HEK293T (cell line): ENCODE measurements at regions not wholly inside any gene's neighbourhood (a gene's known extent, or its start where the extent isn't known, plus 50 kb on each side); places are given as distances from the start of the nearest gene placed in this dataset.

ENCODE experiments used
- BHLHE40 ChIP-seq: fragments of 450-650 bp; IDR thresholded peaks from 2 replicates; pipeline ENCODE4 v1.6.1; 2016; ENCODE audit warnings: mild to moderate bottlenecking, moderate library complexity, borderline replicate concordance
- FOXA1 ChIP-seq: fragments of 450-650 bp; IDR thresholded peaks from 2 replicates; pipeline ENCODE4 v1.6.1; 2016; ENCODE audit warnings: mild to moderate bottlenecking
- FOXM1 ChIP-seq: fragments of 450-650 bp; IDR thresholded peaks from 2 replicates; pipeline ENCODE4 v1.6.1; 2017; ENCODE audit warnings: mild to moderate bottlenecking, borderline replicate concordance
- HDGF ChIP-seq: fragments of 450-650 bp; IDR thresholded peaks from 2 replicates; pipeline ENCODE4 v1.6.1; 2017; ENCODE audit warnings: antibody characterized with exemption, borderline replicate concordance
- SP1 ChIP-seq: fragments of 450-650 bp; IDR thresholded peaks from 2 replicates; pipeline ENCODE4 v1.6.1; 2017
- ZNF384 ChIP-seq: fragments of 450-650 bp; IDR thresholded peaks from 2 replicates; pipeline ENCODE4 v1.6.1; 2016

GRCh38 chr11:115926601-115927000, 422.4 kb upstream of the CADM1 start:
- TF ChIP-seq BHLHE40: no peak
- TF ChIP-seq HDGF: no peak
- TF ChIP-seq FOXM1: no peak
- no peak for TF ChIP-seq FOXA1
- TF ChIP-seq SP1: no peak
- no peak for TF ChIP-seq ZNF384
